ENCODE measurements at regions not wholly inside any gene's neighbourhood (a gene's known extent, or its start where the extent isn't known, plus 50 kb on each side); places are given as distances from the start of the nearest gene placed in this dataset.

- no peak overlapping the region for H3K9ac ChIP-seq (ENCODE audit: low read length)
- peaks cover 33% of the 10 kb centered on the region for H3K4me1 ChIP-seq (ENCODE audit: insufficient read depth, low read length)
- H3K4me3 ChIP-seq (ENCODE audit: low read depth in 1 of 2, low read length in 2 of 2) = no peak overlapping the region
- no peaks in the 10 kb centered on the region for H3K9me3 ChIP-seq (ENCODE audit: low read length)
- no peak overlapping the region for H3K27ac ChIP-seq (ENCODE audit: low read depth, low read length)
- no peaks in the 10 kb centered on the region for H3K36me3 ChIP-seq (ENCODE audit: insufficient read depth, low read length)
- H3K27me3 ChIP-seq (ENCODE audit: control insufficient read depth in 1 of 2, insufficient read depth in 2 of 2, low read length in 2 of 2) = no peaks in the 10 kb centered on the region
Measured at GRCh38 chr20:12175538-12175937, 257.8 kb downstream of the BTBD3 start.

GRCh38 chr20:12177657-12178293 lies 260.1 kb downstream of the BTBD3 start:
- Histone ChIP-seq H3K27ac (ENCODE audit: low read depth, low read length) (no peak overlapping the region), H3K27me3 (ENCODE audit: control insufficient read depth in 1 of 2, insufficient read depth in 2 of 2, low read length in 2 of 2) (no peaks in the 10 kb centered on the region), H3K9ac (ENCODE audit: low read length) (no peak overlapping the region), H3K4me3 (ENCODE audit: low read depth in 1 of 2, low read length in 2 of 2) (no peak overlapping the region), H3K36me3 (ENCODE audit: insufficient read depth, low read length) (no peaks in the 10 kb centered on the region), H3K4me1 (ENCODE audit: insufficient read depth, low read length) (peaks cover 21% of the 10 kb centered on the region), H3K9me3 (ENCODE audit: low read length) (no peaks in the 10 kb centered on the region)

DNA sequence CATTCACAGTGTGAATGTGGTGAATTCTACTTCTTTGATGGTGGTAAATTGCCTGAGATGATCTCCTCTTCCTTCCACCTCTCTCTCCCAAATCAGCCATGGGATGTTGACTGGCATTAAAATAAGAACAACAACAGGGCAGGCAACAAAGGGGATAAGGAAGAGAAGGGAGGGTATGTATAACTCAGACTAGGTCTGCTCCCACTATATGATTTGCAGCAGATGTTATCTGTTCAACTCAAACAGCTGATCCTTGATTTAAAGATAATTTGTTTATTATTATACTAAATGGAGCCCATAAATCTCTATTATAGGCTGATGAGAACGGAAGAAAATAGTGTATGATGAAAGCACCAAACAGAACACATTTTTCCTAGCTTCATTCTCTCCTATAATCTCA lies 262.0 kb downstream of the BTBD3 start:
- Histone ChIP-seq H3K27ac (ENCODE audit: low read depth, low read length) (no peak overlapping the region), H3K4me3 (ENCODE audit: low read depth in 1 of 2, low read length in 2 of 2) (no peak overlapping the region)

DNA sequence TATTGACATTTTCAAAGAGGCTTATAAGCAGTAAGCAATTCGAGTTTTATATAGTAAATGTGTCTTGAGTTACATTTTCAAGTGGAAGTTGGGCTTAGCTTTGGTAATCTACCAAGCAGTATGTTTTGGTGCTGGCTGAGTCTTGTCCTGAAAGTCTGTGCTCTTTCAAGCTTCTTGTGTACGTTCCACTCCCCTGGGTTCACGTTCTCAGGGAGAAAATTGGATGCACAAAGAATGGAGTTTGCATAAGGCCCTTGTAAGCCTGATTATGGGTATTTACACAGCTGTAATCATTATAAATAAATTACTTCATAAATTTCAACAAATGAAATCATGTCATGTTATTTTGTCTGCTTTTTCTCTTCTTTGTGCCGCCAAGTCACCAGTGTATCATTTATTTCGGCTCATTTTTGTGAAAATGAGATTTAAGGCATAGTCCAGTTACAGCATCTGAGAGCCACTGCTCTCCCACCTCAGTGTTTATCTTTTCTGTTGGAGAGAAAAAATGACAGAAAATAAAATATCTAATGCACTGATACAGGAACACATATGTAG lies 262.5 kb downstream of the BTBD3 start:
- H3K4me1 ChIP-seq (ENCODE audit: insufficient read depth, low read length) = peaks cover 8% of the 10 kb centered on the region
- no peak overlapping the region for H3K9ac ChIP-seq (ENCODE audit: low read length)
- H3K27me3 ChIP-seq (ENCODE audit: control insufficient read depth in 1 of 2, insufficient read depth in 2 of 2, low read length in 2 of 2) = no peaks in the 10 kb centered on the region
- no peaks in the 10 kb centered on the region for H3K9me3 ChIP-seq (ENCODE audit: low read length)
- H3K4me3 ChIP-seq (ENCODE audit: low read depth in 1 of 2, low read length in 2 of 2) = no peak overlapping the region
- no peak overlapping the region for H3K27ac ChIP-seq (ENCODE audit: low read depth, low read length)
- no peaks in the 10 kb centered on the region for H3K36me3 ChIP-seq (ENCODE audit: insufficient read depth, low read length)

More for the DNA sequence above, 262.0 kb downstream of the BTBD3 start:
- H3K27me3 ChIP-seq (ENCODE audit: control insufficient read depth in 1 of 2, insufficient read depth in 2 of 2, low read length in 2 of 2) = no peaks in the 10 kb centered on the region
- no peaks in the 10 kb centered on the region for H3K9me3 ChIP-seq (ENCODE audit: low read length)
- no peak overlapping the region for H3K9ac ChIP-seq (ENCODE audit: low read length)
- no peaks in the 10 kb centered on the region for H3K36me3 ChIP-seq (ENCODE audit: insufficient read depth, low read length)
- peaks cover 8% of the 10 kb centered on the region for H3K4me1 ChIP-seq (ENCODE audit: insufficient read depth, low read length)

GRCh38 chr20:12198281-12198680 lies 280.6 kb downstream of the BTBD3 start:
- H3K36me3 ChIP-seq (ENCODE audit: insufficient read depth, low read length) = no peaks in the 10 kb centered on the region
- H3K4me1 ChIP-seq (ENCODE audit: insufficient read depth, low read length) = no peaks in the 10 kb centered on the region
- H3K27ac ChIP-seq (ENCODE audit: low read depth, low read length) = no peak overlapping the region
- no peaks in the 10 kb centered on the region for H3K9me3 ChIP-seq (ENCODE audit: low read length)
- H3K27me3 ChIP-seq (ENCODE audit: control insufficient read depth in 1 of 2, insufficient read depth in 2 of 2, low read length in 2 of 2) = no peaks in the 10 kb centered on the region
- H3K9ac ChIP-seq (ENCODE audit: low read length) = no peak overlapping the region
- H3K4me3 ChIP-seq (ENCODE audit: low read depth in 1 of 2, low read length in 2 of 2) = no peak overlapping the region

GRCh38 chr20:12199703-12200102 lies 282.0 kb downstream of the BTBD3 start:
- no peaks in the 10 kb centered on the region for H3K27me3 ChIP-seq (ENCODE audit: control insufficient read depth in 1 of 2, insufficient read depth in 2 of 2, low read length in 2 of 2)
- H3K4me1 ChIP-seq (ENCODE audit: insufficient read depth, low read length) = no peaks in the 10 kb centered on the region
- no peaks in the 10 kb centered on the region for H3K9me3 ChIP-seq (ENCODE audit: low read length)
- H3K27ac ChIP-seq (ENCODE audit: low read depth, low read length) = no peak overlapping the region
- H3K4me3 ChIP-seq (ENCODE audit: low read depth in 1 of 2, low read length in 2 of 2) = no peak overlapping the region
- H3K36me3 ChIP-seq (ENCODE audit: insufficient read depth, low read length) = no peaks in the 10 kb centered on the region
- no peak overlapping the region for H3K9ac ChIP-seq (ENCODE audit: low read length)

GRCh38 chr20:12201289-12201991 lies 283.7 kb downstream of the BTBD3 start:
- no peak overlapping the region for H3K9ac ChIP-seq (ENCODE audit: low read length)
- H3K27ac ChIP-seq (ENCODE audit: low read depth, low read length) = no peak overlapping the region
- H3K4me3 ChIP-seq (ENCODE audit: low read depth in 1 of 2, low read length in 2 of 2) = no peak overlapping the region
- H3K9me3 ChIP-seq (ENCODE audit: low read length) = no peaks in the 10 kb centered on the region
- H3K36me3 ChIP-seq (ENCODE audit: insufficient read depth, low read length) = no peaks in the 10 kb centered on the region
- H3K27me3 ChIP-seq (ENCODE audit: control insufficient read depth in 1 of 2, insufficient read depth in 2 of 2, low read length in 2 of 2) = no peaks in the 10 kb centered on the region
- H3K4me1 ChIP-seq (ENCODE audit: insufficient read depth, low read length) = no peaks in the 10 kb centered on the region

DNA sequence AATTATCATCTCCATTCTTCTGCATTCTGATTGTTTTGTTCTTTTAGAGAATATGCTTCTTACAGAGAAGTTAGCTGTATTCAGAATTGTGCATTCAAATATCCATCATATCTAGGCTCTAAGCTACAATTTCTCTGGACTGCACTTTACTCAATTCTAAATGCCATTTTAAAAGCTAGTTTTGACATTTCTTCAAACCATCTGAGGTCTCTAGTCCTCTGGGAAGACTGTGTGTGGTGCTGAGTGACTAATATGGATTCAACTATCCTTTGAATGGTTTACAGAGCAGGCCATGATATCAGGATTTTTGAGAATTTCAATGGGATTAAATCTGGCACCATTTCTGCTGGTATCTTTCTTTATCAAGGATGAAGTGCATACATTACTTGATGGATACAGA lies 285.7 kb downstream of the BTBD3 start:
- H3K4me3 ChIP-seq (ENCODE audit: low read depth in 1 of 2, low read length in 2 of 2) = no peak overlapping the region
- H3K27ac ChIP-seq (ENCODE audit: low read depth, low read length) = no peak overlapping the region
- no peaks in the 10 kb centered on the region for H3K36me3 ChIP-seq (ENCODE audit: insufficient read depth, low read length)
- H3K9ac ChIP-seq (ENCODE audit: low read length) = no peak overlapping the region
- H3K4me1 ChIP-seq (ENCODE audit: insufficient read depth, low read length) = no peaks in the 10 kb centered on the region
- no peaks in the 10 kb centered on the region for H3K9me3 ChIP-seq (ENCODE audit: low read length)
- H3K27me3 ChIP-seq (ENCODE audit: control insufficient read depth in 1 of 2, insufficient read depth in 2 of 2, low read length in 2 of 2) = no peaks in the 10 kb centered on the region

DNA sequence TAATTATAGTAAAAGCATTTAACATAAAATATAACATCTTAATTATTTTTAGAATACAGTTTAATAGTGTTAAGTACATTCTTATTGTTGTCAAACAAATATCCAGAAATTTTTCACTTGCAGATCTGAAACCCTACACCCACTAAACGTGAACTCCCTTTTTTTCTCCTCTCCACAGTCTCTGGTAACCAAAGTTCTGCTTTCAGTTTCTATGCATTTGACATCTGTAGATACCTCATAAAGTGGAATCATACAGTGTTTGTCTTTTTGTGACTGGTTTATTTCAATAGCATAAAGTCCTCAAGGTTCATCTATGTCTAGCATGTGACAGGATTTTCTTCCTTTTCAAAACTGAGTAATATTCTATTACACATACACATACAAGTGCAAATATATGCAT lies 286.3 kb downstream of the BTBD3 start:
- H3K27me3 ChIP-seq (ENCODE audit: control insufficient read depth in 1 of 2, insufficient read depth in 2 of 2, low read length in 2 of 2) = no peaks in the 10 kb centered on the region
- H3K9ac ChIP-seq (ENCODE audit: low read length) = no peak overlapping the region
- H3K36me3 ChIP-seq (ENCODE audit: insufficient read depth, low read length) = no peaks in the 10 kb centered on the region
- H3K27ac ChIP-seq (ENCODE audit: low read depth, low read length) = no peak overlapping the region
- no peak overlapping the region for H3K4me3 ChIP-seq (ENCODE audit: low read depth in 1 of 2, low read length in 2 of 2)
- no peaks in the 10 kb centered on the region for H3K4me1 ChIP-seq (ENCODE audit: insufficient read depth, low read length)
- no peaks in the 10 kb centered on the region for H3K9me3 ChIP-seq (ENCODE audit: low read length)

GRCh38 chr20:12207875-12208274 lies 290.2 kb downstream of the BTBD3 start:
- H3K4me3 ChIP-seq (ENCODE audit: low read depth in 1 of 2, low read length in 2 of 2) = no peak overlapping the region
- no peaks in the 10 kb centered on the region for H3K36me3 ChIP-seq (ENCODE audit: insufficient read depth, low read length)
- H3K27me3 ChIP-seq (ENCODE audit: control insufficient read depth in 1 of 2, insufficient read depth in 2 of 2, low read length in 2 of 2) = no peaks in the 10 kb centered on the region
- H3K4me1 ChIP-seq (ENCODE audit: insufficient read depth, low read length) = no peaks in the 10 kb centered on the region
- no peaks in the 10 kb centered on the region for H3K9me3 ChIP-seq (ENCODE audit: low read length)
- no peak overlapping the region for H3K27ac ChIP-seq (ENCODE audit: low read depth, low read length)
- H3K9ac ChIP-seq (ENCODE audit: low read length) = no peak overlapping the region

DNA sequence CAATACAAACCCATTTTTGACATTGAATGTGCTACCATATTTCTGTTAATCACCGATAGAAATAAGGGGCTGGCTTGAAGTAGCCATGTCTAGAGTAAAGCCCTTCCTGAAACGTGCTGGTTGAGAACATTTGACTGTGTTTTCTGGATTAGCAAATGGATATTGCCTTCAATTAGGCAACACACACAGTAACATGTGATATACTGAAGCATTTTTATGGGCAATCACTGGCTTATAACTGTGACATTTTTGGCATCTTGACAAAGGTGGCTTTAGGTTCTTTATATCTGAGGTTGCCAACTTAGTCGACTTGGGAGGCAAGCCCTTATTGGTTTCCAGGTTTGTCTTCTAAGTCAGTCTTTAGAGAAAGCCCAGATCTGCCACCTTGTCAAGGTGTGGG lies 292.9 kb downstream of the BTBD3 start:
- Histone ChIP-seq H3K27ac (ENCODE audit: low read depth, low read length) (no peak overlapping the region), H3K27me3 (ENCODE audit: control insufficient read depth in 1 of 2, insufficient read depth in 2 of 2, low read length in 2 of 2) (no peaks in the 10 kb centered on the region), H3K4me1 (ENCODE audit: insufficient read depth, low read length) (no peaks in the 10 kb centered on the region), H3K4me3 (ENCODE audit: low read depth in 1 of 2, low read length in 2 of 2) (no peak overlapping the region), H3K9ac (ENCODE audit: low read length) (no peak overlapping the region), H3K9me3 (ENCODE audit: low read length) (no peaks in the 10 kb centered on the region), H3K36me3 (ENCODE audit: insufficient read depth, low read length) (no peaks in the 10 kb centered on the region)

GRCh38 chr20:12211361-12211760 lies 293.7 kb downstream of the BTBD3 start:
- no peak overlapping the region for H3K27ac ChIP-seq (ENCODE audit: low read depth, low read length)
- H3K9me3 ChIP-seq (ENCODE audit: low read length) = no peaks in the 10 kb centered on the region
- no peaks in the 10 kb centered on the region for H3K4me1 ChIP-seq (ENCODE audit: insufficient read depth, low read length)
- no peak overlapping the region for H3K4me3 ChIP-seq (ENCODE audit: low read depth in 1 of 2, low read length in 2 of 2)
- H3K9ac ChIP-seq (ENCODE audit: low read length) = no peak overlapping the region
- no peaks in the 10 kb centered on the region for H3K36me3 ChIP-seq (ENCODE audit: insufficient read depth, low read length)
- H3K27me3 ChIP-seq (ENCODE audit: control insufficient read depth in 1 of 2, insufficient read depth in 2 of 2, low read length in 2 of 2) = no peaks in the 10 kb centered on the region

Measured in muscle layer of colon (tissue), 2 donors.